Sigmoid colon (tissue), 3 donors: ENCODE measurements at regions not wholly inside any gene's neighbourhood (a gene's known extent, or its start where the extent isn't known, plus 50 kb on each side); places are given as distances from the start of the nearest gene placed in this dataset.

Experiments used
- POLR2A ChIP-seq, 2 donors: fragments of 450-650 bp; IDR thresholded peaks; one replicate each; pipeline ENCODE4 v1.6.1; 2016; ENCODE audit warnings: antibody characterized with exemption in 2 of 2, mild to moderate bottlenecking in 2 of 2, moderate library complexity in 2 of 2
- TF ChIP-seq, protein P1 (sequence below), 4 experiments: fragments of 450-650 bp in 3 of 4; fragments of 200-600 bp in 1 of 4; IDR thresholded peaks; one replicate each; pipeline ENCODE4 v1.5.1; 2016 to 2019; ENCODE audit warnings: antibody characterized with exemption in 4 of 4, mild to moderate bottlenecking in 3 of 4, moderate library complexity in 2 of 4

DNA sequence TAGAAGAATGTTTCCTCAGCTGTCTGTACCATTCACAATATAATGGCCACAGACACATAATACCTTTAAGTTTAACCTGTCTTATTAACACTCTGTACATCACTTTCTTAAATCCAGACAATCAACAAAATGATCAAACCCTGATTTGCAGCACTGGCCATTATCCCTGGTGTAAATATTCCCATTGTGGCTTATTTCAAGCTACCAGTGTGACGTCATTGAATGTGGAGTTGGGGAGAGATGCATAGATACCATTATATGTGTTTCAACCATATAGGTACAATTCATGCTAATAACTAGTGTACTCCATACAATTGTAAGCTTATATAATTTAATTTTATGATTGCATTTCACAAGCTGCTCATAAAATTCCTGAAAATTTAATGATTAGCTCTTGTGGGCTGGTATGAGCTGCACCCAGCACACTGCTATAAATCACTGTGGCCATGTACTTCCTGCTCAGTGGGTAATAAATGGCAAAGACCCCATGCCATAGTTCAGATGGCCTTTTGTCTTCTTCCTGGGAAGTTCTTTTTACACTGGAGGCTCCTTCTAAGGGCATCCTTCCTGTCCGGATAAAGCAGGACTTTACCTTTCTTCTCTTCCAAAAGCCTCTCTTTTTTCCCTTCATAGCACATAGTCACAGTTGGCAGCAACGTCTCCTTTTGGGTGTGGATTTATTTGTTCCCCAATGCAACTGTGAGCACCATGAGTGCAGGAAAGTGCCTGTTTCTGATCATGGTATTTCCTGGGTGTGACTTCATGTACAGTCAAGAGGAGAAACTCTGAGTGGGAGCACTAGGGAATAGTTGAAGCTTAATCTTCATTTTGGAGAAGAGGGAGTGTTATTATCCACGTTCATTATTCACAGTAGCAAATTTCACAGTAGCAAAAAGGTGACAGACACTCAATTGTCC is 87.8 kb downstream of the MIAT start:
- TF ChIP-seq, protein P1, sequence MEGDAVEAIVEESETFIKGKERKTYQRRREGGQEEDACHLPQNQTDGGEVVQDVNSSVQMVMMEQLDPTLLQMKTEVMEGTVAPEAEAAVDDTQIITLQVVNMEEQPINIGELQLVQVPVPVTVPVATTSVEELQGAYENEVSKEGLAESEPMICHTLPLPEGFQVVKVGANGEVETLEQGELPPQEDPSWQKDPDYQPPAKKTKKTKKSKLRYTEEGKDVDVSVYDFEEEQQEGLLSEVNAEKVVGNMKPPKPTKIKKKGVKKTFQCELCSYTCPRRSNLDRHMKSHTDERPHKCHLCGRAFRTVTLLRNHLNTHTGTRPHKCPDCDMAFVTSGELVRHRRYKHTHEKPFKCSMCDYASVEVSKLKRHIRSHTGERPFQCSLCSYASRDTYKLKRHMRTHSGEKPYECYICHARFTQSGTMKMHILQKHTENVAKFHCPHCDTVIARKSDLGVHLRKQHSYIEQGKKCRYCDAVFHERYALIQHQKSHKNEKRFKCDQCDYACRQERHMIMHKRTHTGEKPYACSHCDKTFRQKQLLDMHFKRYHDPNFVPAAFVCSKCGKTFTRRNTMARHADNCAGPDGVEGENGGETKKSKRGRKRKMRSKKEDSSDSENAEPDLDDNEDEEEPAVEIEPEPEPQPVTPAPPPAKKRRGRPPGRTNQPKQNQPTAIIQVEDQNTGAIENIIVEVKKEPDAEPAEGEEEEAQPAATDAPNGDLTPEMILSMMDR (IDR thresholded peaks at IDR 0.05) = no peak
- no peak for TF ChIP-seq POLR2A (IDR thresholded peaks at IDR 0.05)
